IPS DF 6.9 (cell line): ENCODE measurements at regions not wholly inside any gene's neighbourhood (a gene's known extent, or its start where the extent isn't known, plus 50 kb on each side); places are given as distances from the start of the nearest gene placed in this dataset.

Source experiments
- DNase-seq: peaks from one replicate; pipeline ENCODE4 v3.0.0-alpha.2; 2013; ENCODE audit warnings: low read depth, low spot score
- H3K27ac ChIP-seq: one replicate; pipeline ENCODE4 v1.5.1; 2013; ENCODE audit warnings: low read length, control low read depth
- H3K27me3 ChIP-seq: 2 replicates; pipeline ENCODE4 v1.6.1; 2013; ENCODE audit warnings: mild to moderate bottlenecking, low read length; ENCODE audit not compliant: control insufficient read depth, insufficient read depth
- H3K36me3 ChIP-seq: 2 replicates; pipeline ENCODE4 v1.6.1; 2013; ENCODE audit warnings: low read length; ENCODE audit not compliant: control insufficient read depth, insufficient read depth
- H3K4me1 ChIP-seq: 2 replicates; pipeline ENCODE4 v1.6.1; 2013; ENCODE audit warnings: low read length; ENCODE audit not compliant: control insufficient read depth, insufficient read depth
- H3K4me3 ChIP-seq: 2 replicates; pipeline ENCODE4 v1.5.1; 2013; ENCODE audit warnings: mild to moderate bottlenecking, low read length
- H3K9me3 ChIP-seq: 2 replicates; pipeline ENCODE4 v1.6.1; 2013; ENCODE audit warnings: low read length, inconsistent platforms; ENCODE audit not compliant: control insufficient read depth, insufficient read depth
- WGBS: extraction: QIAGEN DNeasy Blood & Tissue Kit; methylation state at CpG from one replicate; pipeline ENCODE4 v1.1.7; 2013; ENCODE audit warnings: mixed read lengths, missing lambda C conversion rate; ENCODE audit not compliant: insufficient read length, insufficient coverage; 5-methylcytosine and 5-hydroxymethylcytosine counted together

- no peaks in the 10 kb centered on the region for H3K9me3 ChIP-seq
- DNase-seq: no peak
- H3K27me3 ChIP-seq: no peaks in the 10 kb centered on the region
- no peak overlapping the region for H3K4me3 ChIP-seq
- no peaks in the 10 kb centered on the region for H3K36me3 ChIP-seq
- H3K4me1 ChIP-seq: no peaks in the 10 kb centered on the region; the same call in 1 of the 2 replicates
- WGBS: no CpG with 5 or more reads among the region's 2 CpGs
- H3K27ac ChIP-seq: no peak overlapping the region
These were observed 441.9 kb downstream of the CD109 start for GRCh38 chr6:74137911-74138310.

GRCh38 chr6:74134327-74134726, 438.3 kb downstream of the CD109 start:
- Histone ChIP-seq H3K27ac (no peak overlapping the region), H3K4me1 (no peaks in the 10 kb centered on the region; the same call in 1 of the 2 replicates), H3K36me3 (no peaks in the 10 kb centered on the region), H3K27me3 (no peaks in the 10 kb centered on the region), H3K9me3 (no peaks in the 10 kb centered on the region), H3K4me3 (no peak overlapping the region)
- DNase-seq: no peak

GRCh38 chr6:74133073-74133472, 437.1 kb downstream of the CD109 start:
- Histone ChIP-seq H3K27me3 (no peaks in the 10 kb centered on the region), H3K36me3 (no peaks in the 10 kb centered on the region), H3K27ac (no peak overlapping the region), H3K9me3 (no peaks in the 10 kb centered on the region), H3K4me1 (no peaks in the 10 kb centered on the region; the same call in 1 of the 2 replicates), H3K4me3 (no peak overlapping the region)
- WGBS: no CpG with 5 or more reads among the region's 1 CpG
- no peak for DNase-seq

- no CpG with 5 or more reads among the region's 2 CpGs for WGBS
- Histone ChIP-seq H3K4me3 (no peak overlapping the region), H3K27ac (no peak overlapping the region), H3K4me1 (no peaks in the 10 kb centered on the region; the same call in 1 of the 2 replicates), H3K9me3 (no peaks in the 10 kb centered on the region), H3K27me3 (no peaks in the 10 kb centered on the region), H3K36me3 (no peaks in the 10 kb centered on the region)
- DNase-seq: no peak
These were observed 434.6 kb downstream of the CD109 start for GRCh38 chr6:74130641-74131040.

GRCh38 chr6:74128536-74128935, 432.5 kb downstream of the CD109 start:
- WGBS: no CpG with 5 or more reads among the region's 1 CpG
- Histone ChIP-seq H3K4me3 (no peak overlapping the region), H3K4me1 (no peaks in the 10 kb centered on the region; the same call in 1 of the 2 replicates), H3K9me3 (no peaks in the 10 kb centered on the region), H3K36me3 (no peaks in the 10 kb centered on the region), H3K27ac (no peak overlapping the region), H3K27me3 (no peaks in the 10 kb centered on the region)
- no peak for DNase-seq

- Histone ChIP-seq H3K27me3 (no peaks in the 10 kb centered on the region), H3K4me1 (no peaks in the 10 kb centered on the region), H3K36me3 (no peaks in the 10 kb centered on the region), H3K4me3 (no peak overlapping the region), H3K27ac (no peak overlapping the region), H3K9me3 (no peaks in the 10 kb centered on the region)
- WGBS: no CpG with 5 or more reads among the region's 1 CpG
- DNase-seq: no peak
These were observed 421.1 kb downstream of the CD109 start for GRCh38 chr6:74117113-74117512.

GRCh38 chr6:74115674-74116073, 419.7 kb downstream of the CD109 start:
- no peaks in the 10 kb centered on the region for H3K36me3 ChIP-seq
- no peaks in the 10 kb centered on the region for H3K4me1 ChIP-seq
- no CpG with 5 or more reads among the region's 3 CpGs for WGBS
- H3K9me3 ChIP-seq: no peaks in the 10 kb centered on the region
- no peaks in the 10 kb centered on the region for H3K27me3 ChIP-seq
- H3K4me3 ChIP-seq: no peak overlapping the region
- no peak for DNase-seq
- H3K27ac ChIP-seq: no peak overlapping the region

GRCh38 chr6:74114428-74114827, 418.4 kb downstream of the CD109 start:
- Histone ChIP-seq H3K4me1 (no peaks in the 10 kb centered on the region), H3K9me3 (no peaks in the 10 kb centered on the region), H3K4me3 (no peak overlapping the region), H3K27me3 (no peaks in the 10 kb centered on the region), H3K36me3 (no peaks in the 10 kb centered on the region), H3K27ac (no peak overlapping the region)
- no CpG with 5 or more reads among the region's 2 CpGs for WGBS
- no peak for DNase-seq

- H3K4me3 ChIP-seq: no peak overlapping the region
- H3K9me3 ChIP-seq: no peaks in the 10 kb centered on the region
- H3K4me1 ChIP-seq: no peaks in the 10 kb centered on the region
- H3K27ac ChIP-seq: no peak overlapping the region
- WGBS: no CpG with 5 or more reads among the region's 2 CpGs
- no peaks in the 10 kb centered on the region for H3K36me3 ChIP-seq
- H3K27me3 ChIP-seq: no peaks in the 10 kb centered on the region
- DNase-seq: no peak
These were observed 417.9 kb downstream of the CD109 start for GRCh38 chr6:74113901-74114300.

GRCh38 chr6:74103417-74103816, 407.4 kb downstream of the CD109 start:
- no peaks in the 10 kb centered on the region for H3K9me3 ChIP-seq
- no peaks in the 10 kb centered on the region for H3K27me3 ChIP-seq
- H3K36me3 ChIP-seq: no peaks in the 10 kb centered on the region
- no peak overlapping the region for H3K4me3 ChIP-seq
- H3K4me1 ChIP-seq: no peaks in the 10 kb centered on the region
- H3K27ac ChIP-seq: no peak overlapping the region
- DNase-seq: no peak

- H3K4me3 ChIP-seq: no peak overlapping the region
- H3K27ac ChIP-seq: no peak overlapping the region
- H3K27me3 ChIP-seq: no peaks in the 10 kb centered on the region
- DNase-seq: no peak
- H3K36me3 ChIP-seq: no peaks in the 10 kb centered on the region
- H3K4me1 ChIP-seq: no peaks in the 10 kb centered on the region
- no peaks in the 10 kb centered on the region for H3K9me3 ChIP-seq
These were observed 404.8 kb downstream of the CD109 start for GRCh38 chr6:74100719-74101287.
